Progenitor cell of endocrine pancreas (in vitro differentiated cells): ENCODE measurements at regions not wholly inside any gene's neighbourhood (a gene's known extent, or its start where the extent isn't known, plus 50 kb on each side); places are given as distances from the start of the nearest gene placed in this dataset.

Source experiments
- DNase-seq: peaks from one replicate; pipeline ENCODE4 v3.0.0; 2021; ENCODE audit warnings: low spot score; ENCODE audit not compliant: unreplicated experiment
- H3K27ac Mint-ChIP-seq: 2 replicates; pipeline ENCODE4 v1.8.0; 2021; ENCODE audit warnings: mild to moderate bottlenecking, moderate library complexity, mixed read lengths
- H3K27me3 Mint-ChIP-seq: 2 replicates; pipeline ENCODE4 v1.8.0; 2021; ENCODE audit warnings: mixed read lengths
- H3K36me3 Mint-ChIP-seq: 2 replicates; pipeline ENCODE4 v1.8.0; 2022; ENCODE audit warnings: mixed read lengths; ENCODE audit not compliant: insufficient read depth
- H3K4me1 Mint-ChIP-seq: 2 replicates; pipeline ENCODE4 v1.8.0; 2021; ENCODE audit warnings: low read depth, mixed read lengths
- H3K4me3 Mint-ChIP-seq: 2 replicates; pipeline ENCODE4 v1.8.0; 2021; ENCODE audit warnings: low read depth, mild to moderate bottlenecking, moderate library complexity, mixed read lengths
- H3K9me3 Mint-ChIP-seq: 2 replicates; pipeline ENCODE4 v1.8.0; 2021; ENCODE audit warnings: low read depth, mixed read lengths
- CTCF ChIP-seq: fragments of 200-600 bp; sonication (generic); IDR thresholded peaks from one replicate; pipeline ENCODE4 v1.5.0; 2021; ENCODE audit warnings: antibody characterized with exemption, mild to moderate bottlenecking; ENCODE audit not compliant: unreplicated experiment

- Mint-ChIP-seq H3K9me3 (peaks cover 6% of the 10 kb centered on the region), H3K27ac (no peak overlapping the region), H3K36me3 (no peaks in the 10 kb centered on the region), H3K4me1 (peaks cover 6% of the 10 kb centered on the region), H3K27me3 (no peaks in the 10 kb centered on the region), H3K4me3 (no peak overlapping the region)
- TF ChIP-seq CTCF, result no peak
- DNase-seq, result no peak
Measured at GRCh38 chr5:103669615-103670014, 107.0 kb upstream of the NUDT12 start.

GRCh38 chr5:103668281-103668680 lies 105.7 kb upstream of the NUDT12 start:
- H3K4me1 Mint-ChIP-seq, result peaks cover 4% of the 10 kb centered on the region
- H3K9me3 Mint-ChIP-seq, result peaks cover 13% of the 10 kb centered on the region
- no peak overlapping the region for H3K27ac Mint-ChIP-seq
- DNase-seq, result no peak
- H3K36me3 Mint-ChIP-seq, result no peaks in the 10 kb centered on the region
- no peaks in the 10 kb centered on the region for H3K27me3 Mint-ChIP-seq
- no peak for TF ChIP-seq CTCF
- no peak overlapping the region for H3K4me3 Mint-ChIP-seq

- Mint-ChIP-seq H3K4me1 (peaks cover 3% of the 10 kb centered on the region), H3K9me3 (peaks cover 21% of the 10 kb centered on the region), H3K4me3 (no peak overlapping the region), H3K27ac (no peak overlapping the region), H3K36me3 (peaks cover 3% of the 10 kb centered on the region), H3K27me3 (no peaks in the 10 kb centered on the region)
- TF ChIP-seq CTCF, result no peak
- no peak for DNase-seq
Measured at GRCh38 chr5:103667068-103667467, 104.5 kb upstream of the NUDT12 start.

GRCh38 chr5:103657301-103657700 lies 94.7 kb upstream of the NUDT12 start:
- no peak for TF ChIP-seq CTCF
- no peak overlapping the region for H3K27ac Mint-ChIP-seq
- DNase-seq, result no peak
- peaks cover under 1% of the 10 kb centered on the region for H3K9me3 Mint-ChIP-seq
- H3K4me3 Mint-ChIP-seq, result no peak overlapping the region
- H3K36me3 Mint-ChIP-seq, result no peaks in the 10 kb centered on the region
- no peaks in the 10 kb centered on the region for H3K4me1 Mint-ChIP-seq
- no peaks in the 10 kb centered on the region for H3K27me3 Mint-ChIP-seq

GRCh38 chr5:103648086-103648485 lies 85.5 kb upstream of the NUDT12 start:
- Mint-ChIP-seq H3K36me3 (no peaks in the 10 kb centered on the region), H3K27ac (no peak overlapping the region), H3K9me3 (no peaks in the 10 kb centered on the region), H3K27me3 (no peaks in the 10 kb centered on the region), H3K4me1 (no peaks in the 10 kb centered on the region), H3K4me3 (no peak overlapping the region)
- peak; percentile 18 for TF ChIP-seq CTCF
- DNase-seq, result no peak
